SK-MEL-5 (cell line): ENCODE measurements at regions not wholly inside any gene's neighbourhood (a gene's known extent, or its start where the extent isn't known, plus 50 kb on each side); places are given as distances from the start of the nearest gene placed in this dataset.
"Not testable (repeated sequence)": the region's sequence is repeated elsewhere in the genome, so short reads cannot be mapped to it uniquely, and the experiment has no call there.

ENCODE experiments used
- DNase-seq: peaks from one replicate; pipeline ENCODE4 v3.0.0-alpha.2; 2016; ENCODE audit warnings: low read depth, low spot score
- in situ Hi-C: cut with HindIII; loops from 2 replicates; pipeline ENCODE4 v1.10.0; 2016; ENCODE audit warnings: low sequenced_read_pairs, high pct_unique_total_duplicates, low pct_unique_long_range_greater_than_20kb

DNA sequence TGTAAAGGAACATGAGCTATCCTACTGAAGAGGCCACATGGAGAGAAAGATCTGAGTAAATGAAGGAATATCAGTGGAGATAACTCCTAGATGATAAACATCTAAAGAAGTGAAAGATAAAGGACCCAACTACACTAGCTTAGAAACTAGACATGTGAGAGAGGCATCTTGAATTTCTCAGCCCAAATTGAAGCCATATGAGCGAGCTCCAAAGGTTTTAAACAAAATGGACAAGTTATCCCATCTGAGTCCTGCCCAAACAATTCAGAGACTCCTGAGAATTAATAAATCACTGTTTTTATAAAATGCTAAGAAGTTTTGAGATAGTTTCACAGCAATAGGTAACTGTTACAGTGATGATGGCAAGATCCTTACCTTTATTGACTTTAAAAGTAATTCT is 438.9 kb downstream of the NAV3 start:
- no peak for DNase-seq
- in situ Hi-C loops: no loop called here

DNA sequence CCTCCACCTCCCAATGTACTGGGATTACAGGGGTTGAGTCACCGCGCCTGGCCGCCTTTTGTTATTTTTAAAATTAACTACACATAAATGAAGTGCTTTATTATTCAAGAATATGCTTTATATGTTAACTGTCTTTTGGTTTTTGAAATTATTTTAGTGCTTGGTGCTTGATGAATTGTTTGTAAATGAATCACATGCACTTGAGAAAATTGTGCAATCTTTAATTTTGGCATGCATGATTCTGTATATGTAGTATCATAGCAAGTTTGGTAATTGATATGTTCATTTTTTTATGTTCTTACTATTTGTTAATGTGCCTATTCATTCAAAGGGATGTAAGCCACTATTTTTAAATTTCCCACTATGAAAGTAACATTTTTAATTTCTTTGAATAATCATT is 440.9 kb downstream of the NAV3 start:
- DNase-seq: no peak
- in situ Hi-C loops: no loop called here

DNA sequence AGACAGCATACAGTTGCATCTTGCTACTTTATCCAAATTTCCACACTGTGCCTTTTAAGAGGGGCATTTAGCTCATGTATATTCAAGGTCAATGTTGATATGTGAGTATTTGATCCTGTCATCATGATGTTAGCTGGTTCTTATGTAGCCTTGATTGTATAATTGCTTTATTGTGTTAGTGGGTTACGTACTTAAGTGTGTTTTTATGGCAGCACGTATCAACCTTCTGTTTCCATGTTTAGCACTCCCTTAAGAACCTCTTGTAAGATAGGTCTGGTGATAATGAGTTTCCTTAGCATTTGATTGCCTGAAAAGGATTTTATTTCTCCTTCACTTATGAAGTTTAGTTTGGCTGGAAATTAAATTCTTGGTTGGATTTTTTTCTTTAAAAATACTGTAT is 445.2 kb downstream of the NAV3 start:
- in situ Hi-C loops: no loop called here
- no peak for DNase-seq

DNA sequence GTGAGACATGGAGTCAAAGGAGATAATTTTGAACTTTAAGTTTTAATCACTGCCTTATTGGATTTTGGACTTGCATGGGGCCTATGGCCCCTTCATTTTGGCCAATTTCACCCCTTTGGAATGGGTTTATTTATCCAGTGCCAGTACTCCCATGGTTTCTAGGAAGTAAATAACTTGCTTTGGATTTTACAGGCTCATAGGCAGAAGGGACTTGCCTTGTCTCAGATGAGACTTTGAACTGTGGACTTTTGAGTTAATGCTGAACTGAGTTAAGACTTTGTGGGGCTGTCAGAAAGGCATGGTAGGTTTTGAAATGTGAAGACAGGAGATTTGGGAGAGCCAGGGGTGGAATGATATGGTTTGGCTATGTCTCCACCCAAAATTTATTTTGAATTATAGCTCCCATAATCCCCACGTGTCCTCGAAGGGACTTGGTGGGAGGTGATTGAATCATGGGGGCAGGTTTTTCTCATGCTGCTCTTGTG is 448.1 kb downstream of the NAV3 start:
- no peak for DNase-seq
- in situ Hi-C loops: no loop called here

DNA sequence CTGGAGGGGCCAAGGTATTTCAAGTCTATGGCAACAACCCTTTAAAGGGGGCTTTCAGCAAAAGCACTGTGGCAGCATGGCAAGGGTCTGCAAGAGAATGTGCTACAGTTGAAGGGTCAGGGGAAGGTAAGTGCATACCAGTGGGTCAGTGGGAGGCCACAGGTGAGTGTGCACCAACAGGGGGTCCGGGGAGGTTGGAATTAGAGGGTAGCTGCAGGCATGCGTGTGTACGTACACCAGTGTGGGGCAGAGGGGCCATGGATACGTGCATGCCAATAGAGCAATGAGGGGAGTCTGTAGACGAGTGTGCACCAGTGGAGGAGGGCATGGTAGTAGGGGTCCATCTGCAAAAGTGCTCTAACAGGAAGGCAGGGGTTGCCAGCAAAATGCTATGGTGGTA is 448.9 kb downstream of the NAV3 start:
- DNase-seq: no peak
- in situ Hi-C loops: no loop called here

GRCh38 chr12:78281102-78281501 is 450.4 kb downstream of the NAV3 start:
- in situ Hi-C loops, DNase-seq: not testable (repeated sequence)

DNA sequence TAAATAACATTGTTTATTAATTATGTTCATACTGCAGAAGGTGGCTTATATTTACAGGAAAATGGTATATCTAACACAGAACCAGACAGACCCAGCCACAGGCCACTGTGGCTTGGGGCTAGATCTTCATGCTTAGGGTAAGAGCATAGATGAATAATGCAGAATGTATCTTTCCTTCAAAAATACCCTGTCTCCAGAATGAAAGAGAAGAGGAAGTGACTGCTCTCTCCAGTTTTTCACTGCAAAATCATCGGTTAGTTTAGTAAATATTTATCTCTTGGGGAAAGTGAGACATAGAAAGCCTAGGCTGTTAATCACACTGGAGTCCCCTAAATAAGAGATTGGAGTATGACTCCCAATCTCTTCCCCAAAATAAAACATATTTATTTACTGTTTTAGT is 453.7 kb downstream of the NAV3 start:
- in situ Hi-C loops: no loop called here
- no peak for DNase-seq

GRCh38 chr12:78290606-78291345 is 460.1 kb downstream of the NAV3 start:
- DNase-seq: no peak
- in situ Hi-C loops: no loop called here

DNA sequence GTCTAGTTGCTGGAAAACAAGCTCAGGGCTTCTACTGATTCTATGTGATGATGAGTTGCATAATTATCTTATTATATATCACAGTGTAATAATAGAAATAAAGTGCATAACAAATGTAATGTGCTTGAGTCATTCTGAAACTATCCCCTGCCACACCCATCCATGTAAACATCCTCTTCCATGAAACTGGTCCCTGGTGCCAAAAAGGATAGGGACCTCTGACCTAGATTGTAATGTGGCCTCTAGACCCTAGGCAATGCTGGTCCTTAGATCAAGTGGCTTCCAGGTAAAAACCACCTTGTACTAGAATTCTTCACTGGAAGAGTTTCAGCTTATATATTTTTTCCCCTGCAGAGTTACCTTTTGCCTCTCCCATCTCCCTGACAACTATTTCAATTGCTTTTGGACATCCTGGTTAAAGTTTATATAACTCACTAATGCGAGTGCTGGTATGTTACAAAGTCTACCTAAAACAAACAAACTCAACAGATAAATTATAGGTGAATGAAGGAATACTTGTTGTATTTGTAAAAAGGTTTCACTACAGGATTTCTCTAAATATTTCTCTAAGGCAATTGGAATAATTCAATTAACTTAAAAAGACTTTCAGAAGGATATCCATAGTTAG is 462.5 kb downstream of the NAV3 start:
- in situ Hi-C loops: no loop called here

DNA sequence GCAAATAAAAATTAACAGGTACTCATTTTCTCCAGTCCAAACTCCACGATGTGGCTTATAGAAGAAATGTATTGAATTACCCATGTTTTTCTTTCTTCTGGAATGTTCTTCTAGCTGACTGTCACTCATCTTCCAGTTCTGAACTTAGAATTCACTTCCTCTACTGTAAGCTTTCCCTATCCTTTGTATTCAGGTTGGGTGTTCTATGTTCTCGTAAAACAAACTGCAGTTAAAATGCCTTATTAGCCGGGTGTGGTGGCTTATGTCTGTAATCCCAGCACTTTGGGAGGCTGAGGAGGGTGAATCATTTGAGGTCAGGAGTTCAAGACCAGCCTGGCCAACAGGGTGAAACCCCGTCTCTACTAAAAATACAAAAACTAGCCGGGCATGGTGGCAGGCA is 470.6 kb downstream of the NAV3 start:
- in situ Hi-C loops, DNase-seq: not testable (repeated sequence)

More for the DNA sequence above, 462.5 kb downstream of the NAV3 start:
- DNase-seq: no peak

GRCh38 chr12:78305808-78306207 is 475.1 kb downstream of the NAV3 start:
- no peak for DNase-seq
- in situ Hi-C loops: no loop called here

DNA sequence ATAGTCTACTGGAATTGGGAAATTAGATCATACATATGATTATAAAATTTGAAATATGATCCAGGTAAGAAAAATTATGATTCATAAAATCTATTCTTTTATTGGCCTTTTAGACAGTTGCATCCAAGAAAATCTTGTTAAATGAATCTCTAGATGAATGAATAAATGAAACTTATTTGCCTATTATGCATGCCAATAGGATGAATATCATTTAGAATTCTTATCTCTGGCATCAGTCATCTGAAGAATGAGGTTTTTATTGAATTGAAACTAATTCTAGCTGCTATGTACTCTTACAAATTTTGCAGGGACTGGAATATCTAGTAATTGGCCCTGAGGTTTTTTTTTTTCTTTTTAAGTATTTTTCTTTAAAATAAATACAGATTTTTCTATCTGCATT is 475.5 kb downstream of the NAV3 start:
- in situ Hi-C loops: no loop called here
- no peak for DNase-seq

DNA sequence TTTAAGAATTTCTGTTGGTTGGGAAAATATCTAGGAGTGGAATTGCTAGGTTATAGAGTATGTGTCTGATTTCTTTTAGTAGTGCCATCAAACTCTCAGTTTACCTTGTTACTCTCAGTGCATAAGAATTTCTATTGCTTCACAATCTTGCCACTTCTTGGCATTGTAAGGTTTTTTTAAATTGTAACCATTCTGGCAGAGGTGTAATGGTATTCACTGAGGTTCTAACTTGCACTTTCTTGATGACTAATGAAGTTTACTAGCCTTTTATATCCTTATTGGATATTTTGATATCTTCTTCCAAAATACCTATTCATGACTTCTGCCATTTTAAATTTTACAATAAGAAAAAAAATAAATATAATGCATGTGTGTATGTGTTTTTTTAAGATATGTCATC is 478.0 kb downstream of the NAV3 start:
- no peak for DNase-seq
- in situ Hi-C loops: no loop called here

DNA sequence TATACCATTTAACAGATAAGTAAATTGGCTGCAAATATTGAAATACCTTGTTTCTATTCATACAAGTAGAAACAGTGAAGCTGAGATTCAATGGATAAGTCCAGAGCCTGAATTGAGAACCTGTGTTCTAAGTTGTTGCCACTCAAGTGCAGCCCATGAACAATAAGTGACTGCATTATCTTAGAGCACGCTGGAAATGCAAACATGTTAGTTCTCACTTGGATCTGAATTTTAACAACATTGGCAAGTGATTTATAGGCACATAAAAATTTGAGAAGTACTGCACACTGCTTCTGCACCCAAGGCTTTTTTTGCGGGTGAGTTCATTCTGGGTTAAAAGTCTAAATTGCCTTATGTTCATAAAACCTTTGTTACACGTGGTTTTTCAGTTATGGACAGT is 484.3 kb downstream of the NAV3 start:
- in situ Hi-C loops: no loop called here
- DNase-seq: no peak

GRCh38 chr12:78316136-78316535 is 485.4 kb downstream of the NAV3 start:
- in situ Hi-C loops: no loop called here
- DNase-seq: peak; percentile 17

DNA sequence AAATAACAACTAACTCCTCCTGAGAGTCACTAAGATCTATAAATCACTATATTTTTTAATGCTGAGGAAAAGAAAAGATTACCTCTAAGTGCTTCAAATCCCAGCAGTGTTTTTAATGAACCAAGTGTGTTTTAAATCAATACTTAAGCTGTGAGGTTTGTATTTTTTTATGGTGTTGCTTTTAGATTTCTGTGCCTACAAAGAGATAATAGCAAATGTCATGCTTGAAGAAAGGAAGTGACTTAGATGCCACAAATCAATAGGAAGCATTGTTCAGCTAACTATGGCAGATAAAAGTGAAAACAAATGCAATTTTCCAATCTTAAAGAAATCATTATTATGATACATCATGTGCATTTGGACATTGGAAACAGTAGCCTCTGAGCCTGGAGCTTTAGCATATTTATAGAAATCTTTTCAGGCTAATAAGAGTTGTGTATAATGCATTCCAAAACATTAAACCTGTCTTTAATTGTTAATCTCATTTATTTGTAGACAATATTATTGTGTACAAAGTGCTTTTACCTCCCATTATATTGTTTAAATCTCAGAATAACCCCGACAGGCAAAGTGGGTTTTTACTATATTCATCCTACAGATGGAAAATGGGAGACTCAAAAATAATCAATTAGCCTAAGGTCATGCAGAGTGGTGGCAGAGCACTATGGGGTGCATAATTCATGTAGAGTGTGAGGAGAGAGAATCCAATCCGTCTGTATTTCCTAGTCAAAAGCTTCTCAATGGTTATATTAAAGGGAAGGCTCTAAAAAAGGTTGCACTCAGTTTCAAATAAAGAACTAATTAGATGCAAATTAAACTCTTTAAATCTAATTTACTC is 486.2 kb downstream of the NAV3 start:
- in situ Hi-C loops: no loop called here
- peak; percentile 60 for DNase-seq

GRCh38 chr12:78321696-78322095 is 491.0 kb downstream of the NAV3 start:
- in situ Hi-C loops: no loop called here
- DNase-seq: no peak

- no peak for DNase-seq
- in situ Hi-C loops: no loop called here
Observed at GRCh38 chr12:78323226-78323625, 492.5 kb downstream of the NAV3 start.
